ENCODE measurements at regions not wholly inside any gene's neighbourhood (a gene's known extent, or its start where the extent isn't known, plus 50 kb on each side); places are given as distances from the start of the nearest gene placed in this dataset.

- ATAC-seq (ENCODE audit: low FRiP score) (no peak), DNase-seq (no peak)
- Histone ChIP-seq H3K27ac (ENCODE audit: low read depth in 1 of 2, low read length in 2 of 2) (no peak overlapping the region), H3K4me1 (ENCODE audit: control insufficient read depth in 1 of 2, insufficient read depth in 2 of 2, low read length in 2 of 2) (no peaks in the 10 kb centered on the region), H3K9me3 (ENCODE audit: control insufficient read depth, low read length) (no peaks in the 10 kb centered on the region), H3K27me3 (ENCODE audit: control insufficient read depth in 1 of 2, insufficient read depth in 2 of 2, low read length in 1 of 2) (no peaks in the 10 kb centered on the region), H3K4me3 (ENCODE audit: low read length in 2 of 2) (no peak overlapping the region), H3K36me3 (ENCODE audit: control insufficient read depth in 1 of 2, insufficient read depth in 2 of 2, low read length in 1 of 2) (no peaks in the 10 kb centered on the region)
- intact Hi-C loops (cut with DNase I), result no loop called here
- 17 to 26% methylated on average over 2 of the region's 2 CpGs for WGBS, 2 donors
Observed at GRCh38 chr7:13321316-13321715, 633.9 kb downstream of the ARL4A start.

DNA sequence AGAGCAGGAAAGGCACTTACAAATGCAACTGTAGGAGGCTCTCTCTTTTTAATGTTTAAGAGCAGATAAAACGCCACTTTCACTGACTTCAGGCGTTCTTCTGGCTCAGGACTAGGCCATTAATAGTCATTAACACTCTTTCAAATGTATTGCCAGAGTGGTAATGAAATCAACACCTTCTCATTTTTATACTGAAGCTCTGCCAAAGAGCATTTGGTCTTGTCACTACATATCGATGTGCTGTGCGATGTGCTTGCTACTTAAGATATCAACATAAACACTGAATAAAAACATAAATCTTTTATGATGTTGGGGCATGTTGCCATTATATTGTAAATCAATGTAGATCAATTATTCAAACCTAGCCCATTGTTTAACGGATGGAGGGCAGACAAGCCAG, 634.7 kb downstream of the ARL4A start:
- Histone ChIP-seq H3K36me3 (ENCODE audit: control insufficient read depth in 1 of 2, insufficient read depth in 2 of 2, low read length in 1 of 2) (no peaks in the 10 kb centered on the region), H3K4me3 (ENCODE audit: low read length in 2 of 2) (no peak overlapping the region), H3K9me3 (ENCODE audit: control insufficient read depth, low read length) (no peaks in the 10 kb centered on the region), H3K27ac (ENCODE audit: low read depth in 1 of 2, low read length in 2 of 2) (no peak overlapping the region), H3K4me1 (ENCODE audit: control insufficient read depth in 1 of 2, insufficient read depth in 2 of 2, low read length in 2 of 2) (no peaks in the 10 kb centered on the region), H3K27me3 (ENCODE audit: control insufficient read depth in 1 of 2, insufficient read depth in 2 of 2, low read length in 1 of 2) (no peaks in the 10 kb centered on the region)
- DNase-seq (no peak), ATAC-seq (ENCODE audit: low FRiP score) (no peak)
- intact Hi-C loops (cut with DNase I), result no loop called here
- WGBS, 2 donors, result 28 to 31% methylated on average over 5 of the region's 5 CpGs

GRCh38 chr7:13327669-13328068, 640.2 kb downstream of the ARL4A start:
- Histone ChIP-seq H3K4me1 (ENCODE audit: control insufficient read depth in 1 of 2, insufficient read depth in 2 of 2, low read length in 2 of 2) (no peaks in the 10 kb centered on the region), H3K27ac (ENCODE audit: low read depth in 1 of 2, low read length in 2 of 2) (no peak overlapping the region), H3K36me3 (ENCODE audit: control insufficient read depth in 1 of 2, insufficient read depth in 2 of 2, low read length in 1 of 2) (no peaks in the 10 kb centered on the region), H3K9me3 (ENCODE audit: control insufficient read depth, low read length) (no peaks in the 10 kb centered on the region), H3K4me3 (ENCODE audit: low read length in 2 of 2) (no peak overlapping the region), H3K27me3 (ENCODE audit: control insufficient read depth in 1 of 2, insufficient read depth in 2 of 2, low read length in 1 of 2) (no peaks in the 10 kb centered on the region)
- ATAC-seq (ENCODE audit: low FRiP score) (no peak), DNase-seq (no peak)
- intact Hi-C loops (cut with DNase I), result no loop called here
- WGBS, 2 donors, result 51 to 57% methylated on average over 1 of the region's 1 CpG

- H3K27ac ChIP-seq (ENCODE audit: low read depth in 1 of 2, low read length in 2 of 2), result no peak overlapping the region
- H3K27me3 ChIP-seq (ENCODE audit: control insufficient read depth in 1 of 2, insufficient read depth in 2 of 2, low read length in 1 of 2), result no peaks in the 10 kb centered on the region
- H3K36me3 ChIP-seq (ENCODE audit: control insufficient read depth in 1 of 2, insufficient read depth in 2 of 2, low read length in 1 of 2), result no peaks in the 10 kb centered on the region
- no peaks in the 10 kb centered on the region for H3K9me3 ChIP-seq (ENCODE audit: control insufficient read depth, low read length)
- DNase-seq (no peak), ATAC-seq (ENCODE audit: low FRiP score) (no peak)
- H3K4me1 ChIP-seq (ENCODE audit: control insufficient read depth in 1 of 2, insufficient read depth in 2 of 2, low read length in 2 of 2), result no peaks in the 10 kb centered on the region
- WGBS, 2 donors, result 45 to 46% methylated on average over 1 of the region's 1 CpG
- no peak overlapping the region for H3K4me3 ChIP-seq (ENCODE audit: low read length in 2 of 2)
- intact Hi-C loops (cut with DNase I), result no loop called here
Observed at GRCh38 chr7:13333371-13333770, 645.9 kb downstream of the ARL4A start.

DNA sequence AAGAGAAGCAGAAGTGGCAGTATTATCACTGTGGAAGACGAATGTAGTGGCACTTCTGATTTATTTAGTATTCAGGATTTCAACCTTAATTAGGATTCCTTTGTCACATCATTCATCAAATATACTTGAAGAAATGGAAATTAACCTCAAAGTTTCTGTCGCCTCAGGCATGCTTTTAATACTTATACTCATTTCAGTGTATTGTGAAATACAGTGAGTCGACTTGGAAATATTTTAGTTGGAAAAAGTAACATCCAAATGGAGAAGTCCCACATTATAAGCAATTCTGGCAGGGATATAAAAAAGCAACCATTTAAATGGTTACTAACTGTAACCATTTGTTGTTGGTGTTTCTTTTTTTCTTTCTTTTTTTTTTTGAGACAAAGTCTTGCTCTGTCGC, 648.8 kb downstream of the ARL4A start:
- 53 to 55% methylated on average over 4 of the region's 4 CpGs for WGBS, 2 donors
- H3K4me3 ChIP-seq (ENCODE audit: low read length in 2 of 2), result no peak overlapping the region

DNA sequence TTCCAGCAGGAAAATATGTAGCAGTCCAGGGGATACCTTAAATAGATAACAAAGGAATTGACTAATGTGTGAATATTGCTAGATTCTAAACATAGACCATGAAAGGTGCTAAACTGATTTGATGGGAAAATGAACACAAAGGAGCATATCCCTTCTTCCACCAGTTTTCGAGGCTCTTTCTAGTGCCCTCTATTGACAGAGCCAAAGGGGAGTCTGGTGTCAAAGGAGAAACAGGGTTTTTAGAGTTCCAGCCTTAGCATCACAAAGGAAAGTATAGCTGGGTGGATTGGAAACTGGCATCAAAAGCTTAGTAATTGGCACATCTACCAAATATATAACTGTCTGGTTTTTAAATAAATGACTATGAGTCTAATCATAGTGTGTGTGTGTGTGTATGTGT, 636.8 kb downstream of the ETV1 start:
- DNase-seq (no peak), ATAC-seq (ENCODE audit: low FRiP score) (no peak)
- no peak overlapping the region for H3K4me3 ChIP-seq (ENCODE audit: low read length in 2 of 2)
- H3K27me3 ChIP-seq (ENCODE audit: control insufficient read depth in 1 of 2, insufficient read depth in 2 of 2, low read length in 1 of 2), result peaks cover 0 to 1% of the 10 kb centered on the region in 2 donors
- WGBS, 2 donors, result 40 to 58% methylated on average over 1 of the region's 1 CpG
- no peaks in the 10 kb centered on the region for H3K9me3 ChIP-seq (ENCODE audit: control insufficient read depth, low read length)
- no peak overlapping the region for H3K27ac ChIP-seq (ENCODE audit: low read depth in 1 of 2, low read length in 2 of 2)
- H3K36me3 ChIP-seq (ENCODE audit: control insufficient read depth in 1 of 2, insufficient read depth in 2 of 2, low read length in 1 of 2), result no peaks in the 10 kb centered on the region
- H3K4me1 ChIP-seq (ENCODE audit: control insufficient read depth in 1 of 2, insufficient read depth in 2 of 2, low read length in 2 of 2), result no peaks in the 10 kb centered on the region
- intact Hi-C loops (cut with DNase I), result no loop called here

More for the DNA sequence above, 648.8 kb downstream of the ARL4A start:
- Histone ChIP-seq H3K9me3 (ENCODE audit: control insufficient read depth, low read length) (no peaks in the 10 kb centered on the region), H3K27me3 (ENCODE audit: control insufficient read depth in 1 of 2, insufficient read depth in 2 of 2, low read length in 1 of 2) (no peaks in the 10 kb centered on the region), H3K36me3 (ENCODE audit: control insufficient read depth in 1 of 2, insufficient read depth in 2 of 2, low read length in 1 of 2) (no peaks in the 10 kb centered on the region), H3K27ac (ENCODE audit: low read depth in 1 of 2, low read length in 2 of 2) (no peak overlapping the region), H3K4me1 (ENCODE audit: control insufficient read depth in 1 of 2, insufficient read depth in 2 of 2, low read length in 2 of 2) (no peaks in the 10 kb centered on the region)
- intact Hi-C loops (cut with DNase I), result no loop called here
- ATAC-seq (ENCODE audit: low FRiP score) (no peak), DNase-seq (no peak)

- ATAC-seq (ENCODE audit: low FRiP score), result no peak
- intact Hi-C loops (cut with DNase I), result no loop called here
- Histone ChIP-seq H3K27me3 (ENCODE audit: control insufficient read depth in 1 of 2, insufficient read depth in 2 of 2, low read length in 1 of 2) (no peaks in the 10 kb centered on the region), H3K4me1 (ENCODE audit: control insufficient read depth in 1 of 2, insufficient read depth in 2 of 2, low read length in 2 of 2) (no peaks in the 10 kb centered on the region), H3K9me3 (ENCODE audit: control insufficient read depth, low read length) (no peaks in the 10 kb centered on the region), H3K27ac (ENCODE audit: low read depth in 1 of 2, low read length in 2 of 2) (no peak overlapping the region), H3K36me3 (ENCODE audit: control insufficient read depth in 1 of 2, insufficient read depth in 2 of 2, low read length in 1 of 2) (no peaks in the 10 kb centered on the region), H3K4me3 (ENCODE audit: low read length in 2 of 2) (no peak overlapping the region)
- WGBS, 2 donors, result 84 to 88% methylated on average over 10 of the region's 10 CpGs
- no peak for DNase-seq
Observed at GRCh38 chr7:13359656-13360055, 629.8 kb downstream of the ETV1 start.

- WGBS, 2 donors, result 91 to 95% methylated on average over 1 of the region's 1 CpG
- no peaks in the 10 kb centered on the region for H3K27me3 ChIP-seq (ENCODE audit: control insufficient read depth in 1 of 2, insufficient read depth in 2 of 2, low read length in 1 of 2)
- intact Hi-C loops (cut with DNase I), result no loop called here
- no peak for DNase-seq
- no peak for ATAC-seq (ENCODE audit: low FRiP score)
- H3K9me3 ChIP-seq (ENCODE audit: control insufficient read depth, low read length), result no peaks in the 10 kb centered on the region
- no peaks in the 10 kb centered on the region for H3K4me1 ChIP-seq (ENCODE audit: control insufficient read depth in 1 of 2, insufficient read depth in 2 of 2, low read length in 2 of 2)
- no peak overlapping the region for H3K27ac ChIP-seq (ENCODE audit: low read depth in 1 of 2, low read length in 2 of 2)
- no peak overlapping the region for H3K4me3 ChIP-seq (ENCODE audit: low read length in 2 of 2)
- no peaks in the 10 kb centered on the region for H3K36me3 ChIP-seq (ENCODE audit: control insufficient read depth in 1 of 2, insufficient read depth in 2 of 2, low read length in 1 of 2)
Observed at GRCh38 chr7:13386741-13387140, 602.7 kb downstream of the ETV1 start.

DNA sequence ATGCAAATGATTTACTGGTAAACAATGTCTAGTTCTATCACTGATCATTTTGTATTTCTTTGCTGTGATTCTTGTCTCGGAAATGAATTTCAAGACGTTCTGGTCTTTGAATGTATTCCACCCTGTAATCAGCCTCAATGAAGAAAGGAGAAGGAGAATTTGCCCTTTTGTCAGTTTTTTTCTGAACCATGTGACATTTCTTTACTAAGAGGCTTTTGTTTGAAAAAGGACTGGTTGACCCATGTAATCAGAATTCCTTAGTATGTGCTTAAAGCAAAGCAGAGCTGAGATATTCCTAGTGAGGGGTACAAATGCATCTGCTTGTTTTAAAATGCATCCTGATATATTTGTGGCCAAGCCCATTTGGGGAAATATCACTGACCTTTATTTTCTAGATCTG, 581.6 kb downstream of the ETV1 start:
- no peak overlapping the region for H3K27ac ChIP-seq (ENCODE audit: low read depth in 1 of 2, low read length in 2 of 2)
- no peaks in the 10 kb centered on the region for H3K27me3 ChIP-seq (ENCODE audit: control insufficient read depth in 1 of 2, insufficient read depth in 2 of 2, low read length in 1 of 2)
- 69 to 83% methylated on average over 2 of the region's 2 CpGs for WGBS, 2 donors
- no peak for DNase-seq
- no peaks in the 10 kb centered on the region for H3K9me3 ChIP-seq (ENCODE audit: control insufficient read depth, low read length)
- ATAC-seq (ENCODE audit: low FRiP score), result no peak
- intact Hi-C loops (cut with DNase I), result no loop called here
- no peak overlapping the region for H3K4me3 ChIP-seq (ENCODE audit: low read length in 2 of 2)
- no peaks in the 10 kb centered on the region for H3K4me1 ChIP-seq (ENCODE audit: control insufficient read depth in 1 of 2, insufficient read depth in 2 of 2, low read length in 2 of 2)
- H3K36me3 ChIP-seq (ENCODE audit: control insufficient read depth in 1 of 2, insufficient read depth in 2 of 2, low read length in 1 of 2), result no peaks in the 10 kb centered on the region
